HCT116 (cell line): ENCODE measurements at regions not wholly inside any gene's neighbourhood (a gene's known extent, or its start where the extent isn't known, plus 50 kb on each side); places are given as distances from the start of the nearest gene placed in this dataset.

ENCODE experiments used
- ATAC-seq: fragments of 200-7000 bp; cut with Tn5 transposase; 2 replicates; pipeline ENCODE4 v1.9.1; 2020; ENCODE audit warnings: mild to moderate bottlenecking, moderate library complexity
- BruUV-seq: library from RNA; stranded (reverse); fragments of 400-500 nt; replicated peaks from 2 replicates; lab custom pipeline; 2021; lab: Mats Ljungman, UMichigan
- CTCF ChIA-PET: fragments of 300-600 bp; sonication (Branson Sonifier 250); formaldehyde crosslinking; loops from one replicate; lab custom pipeline; 2021; ENCODE audit warnings: antibody characterized with exemption; lab: Charles Lee
- POLR2A ChIA-PET: fragments of 300-600, 350-600 bp; sonication (Branson Sonifier 250); formaldehyde crosslinking; loops from one replicate; lab custom pipeline; 2021; ENCODE audit warnings: antibody characterized with exemption; lab: Charles Lee
- RAD21 ChIA-PET, 2 experiments: fragments of 300-600 bp; sonication (Branson Sonifier 250); formaldehyde crosslinking; loops; one replicate each; lab custom pipeline; 2023; ENCODE audit warnings: low total read pairs in 2 of 2; ENCODE audit not compliant: uncharacterized antibody in 2 of 2, unreplicated experiment in 2 of 2, low non-redundant PET in 1 of 2; lab: Charles Lee
- DNase-seq: peaks from one replicate; pipeline ENCODE4 v3.0.0-alpha.2; 2010; ENCODE audit warnings: low read depth, low spot score
- H2AFZ ChIP-seq: fragments of 200-600 bp; shearing (Covaris generic), sonication (generic); 2 replicates; pipeline ENCODE4 v1.6.1; 2017; ENCODE audit warnings: low read depth, mixed run types, mixed read lengths, antibody characterized with exemption, low read length; ENCODE audit not compliant: poor library complexity, severe bottlenecking
- H3K27ac ChIP-seq: 2 replicates; pipeline ENCODE4 v1.5.1; 2012; ENCODE audit warnings: low read depth, low read length
- H3K27me3 ChIP-seq: fragments of 200-600 bp; sonication (generic); 2 replicates; pipeline ENCODE4 v1.6.1; 2016; ENCODE audit warnings: mixed run types, low read length, mixed read lengths; ENCODE audit not compliant: insufficient read depth
- H3K36me3 ChIP-seq, 2 experiments: fragments of 200-500 bp in 1 of 2; fragments of 200-600 bp in 1 of 2; sonication (Bioruptor generic) in 1 of 2; sonication (generic) in 1 of 2; 2 replicates each; pipeline versions ENCODE4 v1.5.1 to v1.6.1; 2014 to 2016; ENCODE audit warnings: low read length in 2 of 2, inconsistent platforms in 1 of 2, mixed read lengths in 1 of 2, mixed run types in 1 of 2; ENCODE audit not compliant: insufficient read depth in 2 of 2, control insufficient read depth in 1 of 2
- H3K4me1 ChIP-seq, 2 experiments: fragments of 200-600 bp in 1 of 2; sonication (generic) in 1 of 2; 2 replicates each; pipeline versions ENCODE4 v1.5.1 to v1.6.1; 2012 to 2017; ENCODE audit warnings: low read length in 2 of 2, inconsistent platforms in 1 of 2, mild to moderate bottlenecking in 1 of 2, mixed read lengths in 1 of 2, mixed run types in 1 of 2, moderate library complexity in 1 of 2; ENCODE audit not compliant: insufficient read depth in 2 of 2, control insufficient read depth in 1 of 2
- H3K4me2 ChIP-seq: fragments of 200-600 bp; sonication (generic); 2 replicates; pipeline ENCODE4 v1.6.1; 2017; ENCODE audit warnings: mixed run types, low read length, mixed read lengths
- H3K4me3 ChIP-seq, 2 experiments: fragments of 200-600 bp in 1 of 2; sonication (generic) in 1 of 2; replicated peaks in 1 of 2; 2 replicates each; pipeline ENCODE4 v1.5.1; 2011 to 2016; ENCODE audit warnings: low read length in 2 of 2, control low read depth in 1 of 2, low read depth in 1 of 2, mild to moderate bottlenecking in 1 of 2, mixed read lengths in 1 of 2, mixed run types in 1 of 2
- H3K79me2 ChIP-seq: fragments of 200-600 bp; sonication (generic); 2 replicates; pipeline ENCODE4 v1.6.1; 2017; ENCODE audit warnings: mild to moderate bottlenecking, mixed run types, low read length, moderate library complexity, mixed read lengths; ENCODE audit not compliant: insufficient read depth
- H3K9ac ChIP-seq: fragments of 200-600 bp; sonication (generic); 2 replicates; pipeline ENCODE4 v1.6.1; 2016; ENCODE audit warnings: low read length, mixed read lengths
- H3K9me2 ChIP-seq: fragments of 200-600 bp; sonication (generic), shearing (Covaris generic); 2 replicates; pipeline ENCODE4 v1.6.1; 2017; ENCODE audit warnings: mixed run types, mild to moderate bottlenecking, moderate library complexity; ENCODE audit not compliant: insufficient read depth
- H3K9me3 ChIP-seq, 2 experiments: fragments of 200-500 bp in 1 of 2; fragments of 200-600 bp in 1 of 2; sonication (Bioruptor generic) in 1 of 2; sonication (generic) in 1 of 2; 2 replicates each; pipeline ENCODE4 v1.6.1; 2014 to 2017; ENCODE audit warnings: low read length in 2 of 2, mixed read lengths in 2 of 2, inconsistent platforms in 1 of 2, low read depth in 1 of 2, mild to moderate bottlenecking in 1 of 2, mixed run types in 1 of 2, moderate library complexity in 1 of 2; ENCODE audit not compliant: control insufficient read depth in 1 of 2, insufficient read depth in 1 of 2
- H4K20me1 ChIP-seq: fragments of 200-600 bp; sonication (generic), shearing (Covaris generic); 2 replicates; pipeline ENCODE4 v1.6.1; 2017; ENCODE audit warnings: mixed run types, mild to moderate bottlenecking, moderate library complexity; ENCODE audit not compliant: insufficient read depth
- CBX3 ChIP-seq: IDR thresholded peaks from 2 replicates; pipeline ENCODE4 v1.6.1; 2012; ENCODE audit warnings: low read depth
- CEBPB ChIP-seq: IDR thresholded peaks from 2 replicates; pipeline ENCODE4 v1.6.1; 2012; ENCODE audit warnings: low read depth
- CTCF ChIP-seq, 3 experiments: fragments of 200-600 bp in 1 of 3; sonication (generic) in 1 of 3; IDR thresholded peaks in 2 of 3; conservative IDR thresholded peaks in 1 of 3; 2 replicates each; pipeline ENCODE4 v1.5.1; 2012 to 2017; ENCODE audit warnings: low read depth in 2 of 3, low read length in 2 of 3, antibody characterized with exemption in 1 of 3, borderline replicate concordance in 1 of 3, control low read depth in 1 of 3, mild to moderate bottlenecking in 1 of 3, mixed read lengths in 1 of 3, mixed run types in 1 of 3, moderate library complexity in 1 of 3; ENCODE audit not compliant: insufficient read depth in 1 of 3
- EGR1 ChIP-seq: IDR thresholded peaks from 2 replicates; pipeline ENCODE4 v1.6.1; 2012; ENCODE audit warnings: low read depth
- ELF1 ChIP-seq: IDR thresholded peaks from 2 replicates; pipeline ENCODE4 v1.6.1; 2012; ENCODE audit warnings: low read depth, borderline replicate concordance
- JUND ChIP-seq: IDR thresholded peaks from 2 replicates; pipeline ENCODE4 v1.6.1; 2012
- MAX ChIP-seq: IDR thresholded peaks from 2 replicates; pipeline ENCODE4 v1.6.1; 2012
- POLR2A ChIP-seq: IDR thresholded peaks from 2 replicates; pipeline ENCODE4 v1.7.0; 2011; ENCODE audit warnings: borderline replicate concordance; ENCODE audit not compliant: insufficient read depth, insufficient read length; ENCODE audit errors: extremely low read depth
- POLR2AphosphoS5 ChIP-seq: IDR thresholded peaks from 2 replicates; pipeline ENCODE4 v1.6.1; 2011; ENCODE audit warnings: mild to moderate bottlenecking, low read depth, low read length, moderate library complexity
- RAD21 ChIP-seq: IDR thresholded peaks from 2 replicates; pipeline ENCODE4 v1.6.1; 2012; ENCODE audit warnings: low read depth, mild to moderate bottlenecking
- SIN3A ChIP-seq: IDR thresholded peaks from 2 replicates; pipeline ENCODE4 v1.6.1; 2012; ENCODE audit warnings: low read depth
- SP1 ChIP-seq: IDR thresholded peaks from 2 replicates; pipeline ENCODE4 v1.6.1; 2012; ENCODE audit warnings: low read depth
- SRF ChIP-seq: IDR thresholded peaks from 2 replicates; pipeline ENCODE4 v1.6.1; 2012; ENCODE audit warnings: low read depth
- TCF7L2 ChIP-seq: IDR thresholded peaks from 2 replicates; pipeline ENCODE4 v1.7.0; 2011; ENCODE audit warnings: borderline replicate concordance, inconsistent platforms; ENCODE audit not compliant: insufficient read depth, insufficient read length; ENCODE audit errors: extremely low read depth
- ZBTB33 ChIP-seq: IDR thresholded peaks from 2 replicates; pipeline ENCODE4 v1.6.1; 2011; ENCODE audit warnings: mild to moderate bottlenecking, low read length, moderate library complexity; ENCODE audit not compliant: insufficient replicate concordance; ENCODE audit errors: extremely low read depth
- ZFX ChIP-seq: fragments of 450-650 bp; IDR thresholded peaks from 2 replicates; pipeline ENCODE4 v1.6.1; 2017
- ZNF274 ChIP-seq: fragments of 200-500 bp; sonication (Bioruptor generic); IDR thresholded peaks from 2 replicates; pipeline ENCODE4 v1.6.1; 2014; ENCODE audit warnings: mild to moderate bottlenecking, low read depth, low read length, inconsistent platforms
- intact Hi-C: fragments of 100-400 bp; cut with micrococcal nuclease; formaldehyde crosslinking; loops from 2 replicates; pipeline ENCODE4 v1.10.0; 2022

GRCh38 chr3:103381296-103382079, 946.7 kb downstream of the ZPLD1 start (continued):
- no peak for TF ChIP-seq ZBTB33
- TF ChIP-seq JUND = no peak
- TF ChIP-seq SRF = no peak
- TF ChIP-seq SIN3A = no peak
- no peak for TF ChIP-seq EGR1
- no peak for TF ChIP-seq POLR2A
- TF ChIP-seq CBX3 = no peak
- no peak for TF ChIP-seq MAX
- no peak for TF ChIP-seq CEBPB
- no peak for TF ChIP-seq ELF1

- no peak overlapping the region for H3K9ac ChIP-seq
- POLR2A ChIA-PET = no interaction called here
- no TSS peak for BruUV-seq
- RAD21 ChIA-PET = no interaction called here
- DNase-seq (no peak), ATAC-seq (no peak)
- no peaks in the 10 kb centered on the region for H3K79me2 ChIP-seq
- no peak overlapping the region for H3K4me2 ChIP-seq
- H3K27me3 ChIP-seq = no peaks in the 10 kb centered on the region
- H3K4me1 ChIP-seq = no peaks in the 10 kb centered on the region
- H2AFZ ChIP-seq = no peak overlapping the region
- CTCF ChIA-PET = no interaction called here
- intact Hi-C loops = no loop called here
- H4K20me1 ChIP-seq = no peaks in the 10 kb centered on the region
- no peaks in the 10 kb centered on the region for H3K9me3 ChIP-seq
- H3K27ac ChIP-seq = no peak overlapping the region
- no peaks in the 10 kb centered on the region for H3K36me3 ChIP-seq
- no peaks in the 10 kb centered on the region for H3K9me2 ChIP-seq
- H3K4me3 ChIP-seq = no peak overlapping the region
- no peak for TF ChIP-seq TCF7L2
- no peak for TF ChIP-seq SP1
- no peak for TF ChIP-seq ELF1
- no peak for TF ChIP-seq ZNF274
- no peak for TF ChIP-seq POLR2A
- no peak for TF ChIP-seq RAD21
- no peak for TF ChIP-seq ZFX
- no peak for TF ChIP-seq POLR2AphosphoS5
- TF ChIP-seq CEBPB = no peak
- TF ChIP-seq JUND = no peak
- no peak for TF ChIP-seq ZBTB33
- TF ChIP-seq CBX3 = no peak
- TF ChIP-seq CTCF (IDR thresholded peaks at IDR 0.05 in 2 of 3, conservative IDR thresholded peaks at IDR 0.05 in 1 of 3; ENCODE audit: borderline replicate concordance in 1 of 3, insufficient read depth in 1 of 3, low read depth in 2 of 3, low read length in 2 of 3) = no peak
- no peak for TF ChIP-seq MAX
Observed at GRCh38 chr3:103385961-103386656, 951.3 kb downstream of the ZPLD1 start.
